Endothelial cell of umbilical vein (primary cell): ENCODE measurements at regions not wholly inside any gene's neighbourhood (a gene's known extent, or its start where the extent isn't known, plus 50 kb on each side); places are given as distances from the start of the nearest gene placed in this dataset.

ENCODE experiments used
- CTCF ChIP-seq, 2 donors: IDR thresholded peaks; 1 replicate in 1 of 2; 2 replicates in 1 of 2; pipeline ENCODE4 v1.5.1; 2011; ENCODE audit warnings: low read length in 2 of 2, mild to moderate bottlenecking in 2 of 2, moderate library complexity in 2 of 2, control low read depth in 1 of 2, inconsistent platforms in 1 of 2, low read depth in 1 of 2; ENCODE audit not compliant: insufficient read depth in 1 of 2; ENCODE audit errors: extremely low read depth in 1 of 2
- EZH2 ChIP-seq: IDR thresholded peaks from 2 replicates; pipeline ENCODE4 v1.6.1; 2012; ENCODE audit warnings: borderline replicate concordance, low read depth, mild to moderate bottlenecking, moderate library complexity, low read length, inconsistent platforms; ENCODE audit not compliant: severe bottlenecking
- JUN ChIP-seq: IDR thresholded peaks from 2 replicates; pipeline ENCODE4 v1.6.1; 2011; ENCODE audit warnings: borderline replicate concordance, low read depth; ENCODE audit not compliant: insufficient read length, insufficient read depth
- MYC ChIP-seq: IDR thresholded peaks from one replicate; pipeline ENCODE4 v1.6.1; 2011; ENCODE audit warnings: mild to moderate bottlenecking, low read depth, low read length
- POLR2A ChIP-seq: IDR thresholded peaks from 2 replicates; pipeline ENCODE4 v1.6.1; 2012; ENCODE audit warnings: low read depth, mild to moderate bottlenecking, control low read depth, low read length

DNA sequence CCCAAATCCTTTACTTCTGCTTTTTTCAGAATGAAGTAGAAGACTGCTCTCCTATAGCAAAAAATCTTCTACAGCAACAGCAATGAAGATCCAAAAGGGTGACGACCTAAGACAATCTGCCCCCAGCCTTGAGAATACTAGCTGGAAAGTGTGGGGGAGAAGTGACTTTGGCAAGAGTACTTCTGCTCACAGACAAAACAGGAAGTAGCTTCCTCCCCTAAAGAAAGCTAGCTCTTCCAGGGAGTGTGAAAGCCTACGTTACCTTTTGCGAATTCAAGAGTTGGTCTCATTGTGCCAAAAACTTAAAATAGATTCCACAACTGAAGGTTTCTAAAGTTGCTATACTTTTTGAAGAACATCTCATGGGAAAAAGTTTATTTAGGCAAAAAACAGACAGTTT lies 1069.2 kb upstream of the CHAC2 start:
- TF ChIP-seq CTCF (IDR thresholded peaks at IDR 0.05; ENCODE audit: extremely low read depth in 1 of 2, insufficient read depth in 1 of 2, low read depth in 1 of 2, low read length in 2 of 2) (no peak), JUN (no peak), POLR2A (no peak), EZH2 (no peak), MYC (no peak)
